Neural crest cell (in vitro differentiated cells): ENCODE measurements at regions not wholly inside any gene's neighbourhood (a gene's known extent, or its start where the extent isn't known, plus 50 kb on each side); places are given as distances from the start of the nearest gene placed in this dataset.

ENCODE experiments used
- DNase-seq: peaks from one replicate; pipeline ENCODE4 v3.0.0; 2021; ENCODE audit warnings: low read depth, mixed read lengths, low spot score
- H3K27ac Mint-ChIP-seq: one replicate; pipeline ENCODE4 v1.8.0; 2021; ENCODE audit warnings: mild to moderate bottlenecking, mixed read lengths; ENCODE audit not compliant: unreplicated experiment
- H3K27me3 Mint-ChIP-seq: 2 replicates; pipeline ENCODE4 v1.8.0; 2021; ENCODE audit warnings: low read depth, mild to moderate bottlenecking, mixed read lengths
- H3K36me3 Mint-ChIP-seq: 2 replicates; pipeline ENCODE4 v1.8.0; 2021; ENCODE audit warnings: low read depth, mild to moderate bottlenecking, mixed read lengths
- H3K4me1 Mint-ChIP-seq: 2 replicates; pipeline ENCODE4 v1.8.0; 2021; ENCODE audit warnings: mixed read lengths
- H3K4me3 Mint-ChIP-seq: one replicate; pipeline ENCODE4 v1.8.0; 2021; ENCODE audit warnings: mild to moderate bottlenecking, mixed read lengths
- H3K9me3 Mint-ChIP-seq: 2 replicates; pipeline ENCODE4 v1.8.0; 2021; ENCODE audit warnings: mixed read lengths
- TF ChIP-seq, protein P1 (sequence below): fragments of 200-600 bp; sonication (generic); conservative IDR thresholded peaks from 2 replicates; pipeline ENCODE4 v1.5.0; 2021; ENCODE audit warnings: antibody characterized with exemption, mild to moderate bottlenecking

DNA sequence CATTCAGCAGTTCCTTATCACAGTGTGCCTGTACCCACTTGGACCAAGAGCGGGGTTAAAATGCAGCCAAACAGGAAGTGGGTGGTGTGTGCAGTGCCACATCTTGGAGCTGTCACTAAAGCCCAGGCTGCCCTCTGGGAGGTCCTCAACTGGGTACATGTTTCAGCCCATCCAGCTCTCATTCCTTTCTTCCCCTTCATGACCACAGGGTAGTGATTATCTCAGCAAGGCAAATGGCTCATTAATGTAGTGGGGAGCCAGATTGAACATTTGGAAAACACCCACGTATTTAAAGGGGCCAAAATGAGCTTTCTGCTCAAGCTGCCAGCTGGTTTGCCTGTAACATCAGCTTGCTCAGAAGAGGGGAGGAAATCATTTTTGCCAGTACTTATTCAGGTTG is 210.8 kb upstream of the BTG1 start:
- Mint-ChIP-seq H3K27ac (no peak overlapping the region), H3K36me3 (peaks cover 3% of the 10 kb centered on the region), H3K9me3 (peaks cover 8% of the 10 kb centered on the region), H3K27me3 (no peaks in the 10 kb centered on the region), H3K4me3 (no peak overlapping the region), H3K4me1 (peaks cover 8% of the 10 kb centered on the region)
- TF ChIP-seq, protein P1, sequence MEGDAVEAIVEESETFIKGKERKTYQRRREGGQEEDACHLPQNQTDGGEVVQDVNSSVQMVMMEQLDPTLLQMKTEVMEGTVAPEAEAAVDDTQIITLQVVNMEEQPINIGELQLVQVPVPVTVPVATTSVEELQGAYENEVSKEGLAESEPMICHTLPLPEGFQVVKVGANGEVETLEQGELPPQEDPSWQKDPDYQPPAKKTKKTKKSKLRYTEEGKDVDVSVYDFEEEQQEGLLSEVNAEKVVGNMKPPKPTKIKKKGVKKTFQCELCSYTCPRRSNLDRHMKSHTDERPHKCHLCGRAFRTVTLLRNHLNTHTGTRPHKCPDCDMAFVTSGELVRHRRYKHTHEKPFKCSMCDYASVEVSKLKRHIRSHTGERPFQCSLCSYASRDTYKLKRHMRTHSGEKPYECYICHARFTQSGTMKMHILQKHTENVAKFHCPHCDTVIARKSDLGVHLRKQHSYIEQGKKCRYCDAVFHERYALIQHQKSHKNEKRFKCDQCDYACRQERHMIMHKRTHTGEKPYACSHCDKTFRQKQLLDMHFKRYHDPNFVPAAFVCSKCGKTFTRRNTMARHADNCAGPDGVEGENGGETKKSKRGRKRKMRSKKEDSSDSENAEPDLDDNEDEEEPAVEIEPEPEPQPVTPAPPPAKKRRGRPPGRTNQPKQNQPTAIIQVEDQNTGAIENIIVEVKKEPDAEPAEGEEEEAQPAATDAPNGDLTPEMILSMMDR, result no peak
- DNase-seq, result no peak

DNA sequence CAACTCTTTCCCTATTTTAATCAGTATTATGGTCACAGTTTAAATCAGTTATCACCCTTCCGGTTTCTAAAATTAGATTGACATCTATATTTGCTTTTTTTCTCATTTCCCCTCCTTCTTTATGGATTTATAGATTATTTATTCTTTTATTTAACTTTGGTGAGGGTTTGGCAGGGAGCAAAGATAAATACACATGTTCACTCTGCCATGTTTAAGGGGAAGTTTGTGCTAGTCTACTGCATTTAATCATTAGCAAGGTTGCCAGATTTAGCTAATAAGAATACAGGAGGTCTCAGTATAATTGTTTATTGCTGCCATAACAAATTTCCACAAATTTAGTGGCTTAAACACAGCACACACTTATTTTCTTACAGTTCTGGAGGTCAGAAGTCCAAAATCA is 204.0 kb upstream of the BTG1 start:
- H3K36me3 Mint-ChIP-seq, result peaks cover 8% of the 10 kb centered on the region
- H3K4me1 Mint-ChIP-seq, result no peaks in the 10 kb centered on the region
- peaks cover 5% of the 10 kb centered on the region for H3K9me3 Mint-ChIP-seq
- no peak overlapping the region for H3K4me3 Mint-ChIP-seq
- TF ChIP-seq, protein P1, result no peak
- no peaks in the 10 kb centered on the region for H3K27me3 Mint-ChIP-seq
- no peak for DNase-seq
- no peak overlapping the region for H3K27ac Mint-ChIP-seq

DNA sequence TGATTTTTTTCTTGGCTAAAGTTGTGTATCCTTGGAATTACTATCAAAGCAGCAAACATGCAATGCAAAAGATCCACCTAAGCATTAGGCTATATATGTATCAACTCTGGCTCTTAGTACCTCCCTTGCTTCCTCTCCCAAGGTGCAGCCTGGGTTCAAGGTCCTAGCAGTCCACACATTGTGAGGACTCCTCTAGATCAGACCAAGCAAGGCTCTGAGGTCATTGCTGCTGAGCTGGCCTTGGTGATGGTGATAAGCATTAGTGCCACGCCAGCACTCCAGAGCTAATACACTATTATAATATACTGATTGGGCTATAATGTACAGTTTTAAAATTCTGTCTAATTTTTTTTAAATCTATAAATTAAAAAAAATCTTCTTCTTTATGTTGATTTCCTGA is 196.9 kb upstream of the BTG1 start:
- TF ChIP-seq, protein P1, result no peak

DNA sequence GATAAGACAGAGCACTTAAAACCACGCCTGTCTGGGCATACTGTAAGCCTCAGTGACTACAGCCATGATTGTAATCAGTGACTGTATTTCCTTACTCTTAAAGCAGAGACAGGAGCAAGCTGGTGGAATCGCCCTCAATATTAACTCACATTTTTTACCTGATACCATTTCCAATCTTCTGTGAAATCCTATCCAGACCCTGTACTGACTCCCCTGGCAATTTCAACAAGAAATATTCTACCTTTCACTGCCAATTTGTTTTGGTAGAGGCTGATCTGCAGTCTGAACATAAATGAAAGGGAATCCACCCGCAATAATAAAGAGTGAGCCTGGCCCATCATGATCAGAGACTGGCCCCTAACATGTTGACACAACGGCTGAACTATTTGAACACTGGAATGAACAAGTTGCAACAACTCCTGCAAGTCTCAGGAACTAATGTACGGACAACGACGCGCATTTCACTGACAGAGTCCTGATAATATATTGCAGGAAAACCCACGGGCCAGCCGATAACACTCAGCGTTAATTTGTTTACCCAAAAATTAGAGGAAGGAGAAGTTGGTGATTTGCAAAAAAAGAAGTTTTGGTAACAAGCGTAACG is 195.5 kb upstream of the BTG1 start:
- Mint-ChIP-seq H3K4me3 (no peak overlapping the region), H3K4me1 (no peaks in the 10 kb centered on the region), H3K27ac (no peak overlapping the region), H3K9me3 (peaks cover 3% of the 10 kb centered on the region), H3K27me3 (no peaks in the 10 kb centered on the region), H3K36me3 (no peaks in the 10 kb centered on the region)
- TF ChIP-seq, protein P1, result no peak
- DNase-seq, result no peak

More for the DNA sequence above, 196.9 kb upstream of the BTG1 start:
- Mint-ChIP-seq H3K4me1 (no peaks in the 10 kb centered on the region), H3K9me3 (peaks cover 5% of the 10 kb centered on the region), H3K27ac (no peak overlapping the region), H3K4me3 (no peak overlapping the region), H3K27me3 (no peaks in the 10 kb centered on the region), H3K36me3 (no peaks in the 10 kb centered on the region)
- DNase-seq, result no peak

DNA sequence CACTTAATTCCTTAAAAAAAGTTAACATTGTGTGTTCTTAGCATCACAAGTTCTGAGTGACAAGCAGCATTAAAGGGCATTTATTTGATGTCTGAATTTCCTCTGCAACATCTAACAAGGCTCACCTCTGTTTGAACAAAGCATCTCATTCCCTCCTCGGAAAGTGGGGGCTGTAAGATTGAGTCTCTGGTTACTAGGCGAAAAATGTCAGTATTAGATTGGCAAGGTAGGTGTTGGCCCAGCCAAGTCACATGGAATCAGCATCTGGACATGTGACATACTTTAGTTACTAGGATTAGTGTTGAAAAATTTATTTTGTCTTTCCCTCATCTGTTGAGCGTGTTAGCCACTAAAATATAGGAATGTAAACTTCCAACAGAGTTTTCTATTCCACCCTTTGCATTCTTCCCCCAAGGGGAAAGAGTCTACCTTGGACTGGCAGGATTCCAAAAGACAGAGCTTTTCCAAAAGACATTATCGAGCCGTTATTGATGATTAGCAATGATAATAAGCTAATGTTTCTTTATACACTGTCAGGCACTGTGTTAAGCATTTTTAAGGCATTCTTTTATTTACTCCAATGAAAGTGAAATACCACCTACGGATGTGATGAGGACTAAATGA is 194.9 kb upstream of the BTG1 start:
- Mint-ChIP-seq H3K36me3 (no peaks in the 10 kb centered on the region), H3K27ac (no peak overlapping the region), H3K9me3 (no peaks in the 10 kb centered on the region), H3K4me1 (no peaks in the 10 kb centered on the region), H3K4me3 (no peak overlapping the region), H3K27me3 (no peaks in the 10 kb centered on the region)
- TF ChIP-seq, protein P1, result no peak
- DNase-seq, result no peak
